ENCODE measurements at regions not wholly inside any gene's neighbourhood (a gene's known extent, or its start where the extent isn't known, plus 50 kb on each side); places are given as distances from the start of the nearest gene placed in this dataset.

- DNase-seq (ENCODE audit: low read depth in 2 of 2), result no peak
Measured at GRCh38 chr5:14017904-14018303, 73.4 kb upstream of the DNAH5 start.

DNA sequence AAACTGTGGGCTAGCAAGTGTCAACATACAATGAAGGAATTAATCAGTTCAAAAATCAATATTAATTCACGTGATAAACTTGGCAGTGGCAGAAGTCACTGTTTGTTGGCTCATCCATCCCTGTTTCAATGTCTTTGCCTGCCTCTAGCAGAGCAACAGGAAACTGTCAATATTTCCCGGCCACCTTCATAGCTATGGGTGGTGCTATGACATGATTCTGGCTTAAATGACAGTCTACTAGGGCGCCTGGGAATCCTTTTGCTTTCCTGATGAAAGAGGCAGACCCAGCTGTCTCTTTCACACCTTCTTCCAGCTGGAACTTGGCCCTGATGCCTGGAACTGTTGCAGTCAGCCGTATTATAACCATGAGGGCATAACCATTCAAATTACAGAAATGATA, 72.1 kb upstream of the DNAH5 start:
- DNase-seq (ENCODE audit: low read depth in 2 of 2), result no peak

DNA sequence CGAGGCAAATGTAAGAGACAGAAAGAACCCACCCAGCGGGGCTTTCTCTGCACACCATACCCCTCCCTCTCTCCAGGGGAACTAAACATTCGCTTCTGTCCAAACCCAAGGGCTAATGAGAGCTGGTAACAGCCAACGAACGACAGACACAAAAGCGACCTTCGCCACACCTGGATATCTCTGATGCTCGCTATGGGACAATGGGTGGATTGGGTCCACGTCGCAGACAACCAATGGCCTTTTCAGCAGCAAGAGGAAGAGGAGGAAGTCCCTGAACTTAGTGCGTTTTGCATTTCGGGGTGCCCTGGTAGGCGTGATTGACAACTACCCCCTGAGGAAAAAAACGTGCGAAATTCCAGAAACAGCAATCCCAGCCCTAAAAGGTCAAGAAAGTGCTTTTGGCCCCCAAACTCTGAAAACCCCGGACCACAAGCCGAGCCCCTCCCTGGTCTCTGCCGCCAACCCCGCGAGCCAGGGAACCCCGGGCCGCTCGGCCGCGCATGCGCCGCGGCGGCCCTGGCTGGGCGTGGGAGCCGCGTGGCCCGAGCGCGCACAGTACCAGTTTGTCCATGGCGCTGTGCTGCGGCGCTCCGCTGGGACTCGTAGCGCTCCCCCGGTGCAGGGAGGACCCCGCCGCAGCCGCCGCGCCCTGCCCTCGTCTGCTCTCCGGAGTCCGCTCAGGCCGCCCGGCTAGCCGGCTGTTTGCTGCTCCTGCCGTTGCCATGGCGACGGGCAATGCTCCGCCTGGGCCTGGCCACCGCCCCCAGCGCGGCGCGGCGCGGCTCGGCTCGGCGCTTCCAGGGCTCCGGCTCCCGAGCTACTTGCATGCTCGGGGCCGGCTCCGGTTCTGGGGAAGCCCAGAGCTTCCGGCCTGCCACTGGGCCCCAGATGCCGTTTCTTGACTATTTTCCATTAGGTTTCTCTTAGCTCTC, 66.9 kb upstream of the DNAH5 start:
- DNase-seq (ENCODE audit: low read depth in 2 of 2), result peak; percentile 61 to 69

- DNase-seq (ENCODE audit: low read depth in 2 of 2), result no peak
Measured at GRCh38 chr5:14009575-14009974, 65.1 kb upstream of the DNAH5 start.

DNA sequence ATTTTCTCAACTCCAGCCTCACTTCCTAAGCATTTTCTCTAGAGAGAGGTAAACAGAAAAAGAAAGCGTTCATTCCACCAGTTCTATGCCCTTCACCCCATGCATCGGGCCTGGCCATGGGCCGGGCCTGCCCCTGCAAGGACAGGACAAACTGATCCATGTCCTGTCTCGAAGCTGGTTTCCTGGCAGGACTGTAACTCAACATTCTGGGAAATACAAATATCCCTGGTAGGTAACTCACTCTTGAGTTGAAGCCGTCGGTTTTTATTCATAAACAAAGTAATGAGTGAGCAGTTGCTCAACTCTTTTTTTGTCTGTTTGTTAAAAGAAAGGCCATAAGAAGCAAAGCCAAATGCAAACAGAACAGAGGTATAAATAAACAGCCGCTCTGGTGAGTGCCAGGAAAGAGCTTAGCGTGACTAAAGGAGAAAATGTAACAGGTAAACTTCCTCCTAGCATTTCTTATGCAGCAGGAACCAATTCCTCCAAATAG, 64.4 kb upstream of the DNAH5 start:
- no peak for DNase-seq (ENCODE audit: low read depth in 2 of 2)

DNA sequence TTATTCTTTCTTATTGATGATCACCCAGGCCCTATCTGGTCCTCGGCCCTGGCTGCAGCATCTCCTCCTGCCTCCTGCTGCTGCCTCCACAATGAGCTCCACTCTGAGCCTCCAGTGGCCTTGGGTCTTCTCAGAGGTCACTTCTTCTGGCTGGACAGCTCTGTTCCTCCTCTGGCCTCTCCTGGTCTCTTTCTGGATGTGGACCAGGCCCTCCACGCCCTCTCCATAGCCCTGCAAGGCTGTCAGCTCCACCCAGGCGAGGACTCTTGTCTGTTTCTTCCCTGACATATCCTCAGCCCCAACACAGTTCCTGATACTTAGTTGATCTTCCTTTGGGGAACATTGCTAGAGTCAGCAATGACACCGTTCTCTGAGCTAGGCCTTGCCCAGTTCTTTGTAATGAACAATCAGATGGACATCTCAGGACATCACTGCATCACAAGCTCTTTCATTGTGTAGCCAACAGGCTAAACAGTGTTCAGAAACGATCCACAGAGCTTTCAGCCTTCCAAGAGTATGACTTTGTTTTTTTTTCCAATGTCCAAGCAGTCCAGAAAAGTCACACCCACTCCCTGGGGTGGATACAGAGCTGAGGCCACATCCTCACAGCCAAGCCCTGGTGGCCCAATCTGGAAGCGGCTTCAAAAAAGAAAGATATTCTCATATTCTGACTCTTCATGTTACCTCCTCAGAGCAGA, 62.5 kb upstream of the DNAH5 start:
- no peak for DNase-seq (ENCODE audit: low read depth in 2 of 2)

DNA sequence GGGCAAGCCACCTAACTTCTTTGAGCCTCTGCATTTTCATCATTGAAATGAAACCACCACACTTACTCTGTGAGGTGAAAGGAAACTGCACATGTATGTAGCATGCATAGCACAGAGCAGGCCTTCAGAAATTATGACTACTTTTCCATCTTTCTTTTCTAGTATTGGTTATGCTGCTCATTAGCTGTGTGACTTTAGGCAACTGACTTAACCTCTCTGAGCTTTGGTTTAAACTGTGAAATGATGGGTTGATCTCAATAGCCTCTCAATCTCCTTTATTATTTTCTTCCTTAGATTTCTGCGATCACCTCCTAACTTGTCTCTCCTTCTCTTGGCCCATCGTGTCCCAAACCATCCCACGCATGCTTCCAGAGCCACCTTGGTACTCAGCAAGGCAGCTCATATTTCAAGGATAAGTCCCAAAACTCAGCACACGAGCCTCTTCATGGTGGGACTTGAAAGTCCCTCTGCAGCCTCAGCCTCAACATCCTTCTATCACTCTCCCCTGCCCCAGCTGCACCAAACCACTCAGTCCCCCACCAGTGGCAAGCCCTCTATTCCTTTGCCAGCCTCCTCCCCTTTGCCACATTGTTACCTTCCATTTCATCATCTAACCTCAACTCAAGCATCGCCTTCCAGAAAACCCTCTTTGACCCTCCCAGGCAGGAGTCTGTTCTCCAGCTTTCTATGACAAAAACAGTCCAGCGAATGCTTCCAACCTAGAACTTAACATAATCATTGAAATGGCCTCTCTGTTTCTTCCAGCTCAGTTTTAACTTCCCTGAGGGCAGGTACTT, 60.3 kb upstream of the DNAH5 start:
- DNase-seq (ENCODE audit: low read depth in 2 of 2), result peak in 1 of 2 experiments; percentile 27

DNA sequence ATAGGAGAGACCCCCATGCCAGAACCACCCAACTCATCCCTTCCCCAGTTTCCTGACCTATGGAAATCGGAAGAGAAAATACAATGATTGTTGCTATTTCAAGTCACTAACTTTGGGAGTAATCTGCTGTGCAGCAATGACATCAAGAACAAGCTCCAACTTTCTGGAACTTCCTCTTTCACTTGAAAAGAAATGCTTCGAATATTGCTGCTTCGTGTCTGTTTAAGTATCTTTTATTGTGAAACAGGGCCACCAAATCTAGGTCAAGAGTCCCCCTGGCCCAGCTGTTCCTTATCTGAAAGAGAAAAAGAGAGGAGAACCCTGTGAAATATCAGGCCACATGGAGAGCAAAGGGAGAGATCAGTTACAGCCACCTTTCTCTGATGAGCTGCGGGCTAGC, 59.4 kb upstream of the DNAH5 start:
- no peak for DNase-seq (ENCODE audit: low read depth in 2 of 2)

DNA sequence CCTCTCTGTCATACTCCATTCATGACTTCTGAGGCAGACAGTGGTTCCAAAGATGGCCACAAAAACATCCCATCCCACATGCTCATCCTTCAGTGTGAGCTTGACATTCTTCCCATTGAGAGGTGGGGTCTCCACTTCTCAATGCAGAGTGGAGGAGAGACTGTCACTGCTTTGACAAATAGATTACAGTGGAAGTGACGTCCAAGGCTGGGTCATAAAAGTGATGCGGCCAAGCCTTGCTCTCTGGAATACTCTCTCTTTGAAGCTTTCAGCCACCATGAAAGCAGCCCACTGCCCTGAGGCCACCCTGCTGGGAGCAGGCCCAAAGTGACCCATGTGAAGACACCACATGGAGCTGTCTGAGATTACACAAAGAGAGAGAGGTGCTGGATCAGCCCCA, 59.0 kb upstream of the DNAH5 start:
- DNase-seq (ENCODE audit: low read depth in 2 of 2), result no peak

- no peak for DNase-seq (ENCODE audit: low read depth in 2 of 2)
Measured at GRCh38 chr5:13998254-13998653, 53.8 kb upstream of the DNAH5 start.

DNA sequence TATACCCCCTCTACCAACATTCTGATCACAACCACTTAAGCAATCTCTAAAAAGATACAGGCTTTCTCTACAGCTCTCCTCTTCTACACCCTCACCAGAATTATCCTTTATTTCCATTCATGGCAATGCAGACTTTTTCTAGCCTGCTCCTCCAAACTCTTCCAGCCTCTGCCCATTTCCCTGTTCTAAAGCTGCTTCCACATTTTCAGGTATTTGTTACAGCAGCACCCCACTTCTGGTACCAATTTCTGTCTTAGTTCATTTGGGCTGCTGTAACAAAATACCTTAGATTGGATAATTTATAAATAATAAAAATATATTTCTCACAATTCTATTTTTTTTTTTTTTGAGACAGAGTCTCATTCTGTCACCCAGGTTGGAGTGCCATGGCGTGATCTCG, 53.0 kb upstream of the DNAH5 start:
- DNase-seq (ENCODE audit: low read depth in 2 of 2), result no peak

DNA sequence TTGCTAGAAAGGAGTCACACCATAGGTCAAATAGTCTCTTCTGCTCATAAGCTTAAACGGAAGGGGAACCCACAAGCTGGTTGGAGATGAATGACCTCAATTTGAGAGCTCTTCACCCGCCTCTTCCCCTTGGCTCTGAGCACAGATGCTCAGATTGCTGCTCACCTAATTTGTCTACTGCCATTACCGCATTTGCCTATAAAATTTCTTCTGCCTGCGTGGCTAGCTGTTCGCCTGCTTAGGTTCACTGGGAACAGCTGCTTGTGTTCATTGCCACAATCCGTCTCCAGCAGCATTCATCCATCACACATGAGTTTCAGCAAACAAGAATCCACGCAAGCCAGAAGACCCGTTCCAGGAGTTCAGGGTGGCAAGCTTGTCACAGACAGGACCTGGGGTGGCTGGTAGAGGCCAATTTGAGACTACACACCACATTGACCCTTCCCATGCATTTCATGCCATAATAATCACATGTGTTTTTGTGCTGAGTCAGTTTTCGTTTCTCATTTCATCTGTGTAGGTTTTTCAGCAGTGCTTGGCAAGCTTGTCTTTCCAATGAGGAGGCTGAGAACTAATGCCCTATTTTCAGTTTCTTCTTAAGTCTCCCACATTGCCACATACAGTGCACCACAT, 50.2 kb upstream of the DNAH5 start:
- DNase-seq (ENCODE audit: low read depth in 2 of 2), result no peak

Measured in fibroblast of skin of left quadriceps (primary cell).